A549 (cell line): ENCODE measurements at regions not wholly inside any gene's neighbourhood (a gene's known extent, or its start where the extent isn't known, plus 50 kb on each side); places are given as distances from the start of the nearest gene placed in this dataset.

Experiments
- ATAC-seq, 2 experiments: fragments of 200-7000 bp in 1 of 2; fragments of >200 bp in 1 of 2; cut with Nextera tagmentation in 1 of 2; cut with Tn5 transposase in 1 of 2; 3 replicates each; pipeline versions ENCODE4 v1.8.0 to v1.9.1; 2018 to 2020; ENCODE audit warnings: mild to moderate bottlenecking in 1 of 2, moderate library complexity in 1 of 2
- CTCF ChIA-PET: fragments of 300-600 bp; sonication (Branson Sonifier 250); formaldehyde crosslinking; extraction: SDS; loops from one replicate; lab custom pipeline; 2021; ENCODE audit warnings: antibody characterized with exemption, inconsistent platforms; lab: Yijun Ruan, JAX
- POLR2A ChIA-PET: fragments of 350-600 bp; formaldehyde crosslinking; extraction: SDS; loops from one replicate; lab custom pipeline; 2021; ENCODE audit warnings: antibody characterized with exemption, inconsistent platforms; lab: Yijun Ruan, JAX
- DNase-seq, 2 experiments: peaks; one replicate each; pipeline versions ENCODE4 v3.0.0 to v3.0.0-alpha.2; 2011 to 2016; ENCODE audit warnings: low read depth in 1 of 2, low spot score in 1 of 2
- FAIRE-seq: peaks from 2 replicates; lab custom pipeline; 2011; peaks lifted over from hg19 to GRCh38; lab: Jason Lieb, UNC
- H3K27ac ChIP-seq, 2 experiments: fragments of >200 bp; sonication (Bioruptor Twin); formaldehyde crosslinking; 3 replicates each; pipeline ENCODE4 v1.5.1; 2016 to 2017
- H3K4me1 ChIP-seq: fragments of >200 bp; sonication (Bioruptor Twin); formaldehyde crosslinking; 3 replicates; pipeline ENCODE4 v1.6.1; 2016
- H3K4me2 ChIP-seq: fragments of >200 bp; sonication (Bioruptor Twin); formaldehyde crosslinking; 3 replicates; pipeline ENCODE4 v1.6.1; 2016
- H3K4me3 ChIP-seq: fragments of >200 bp; sonication (Bioruptor Twin); formaldehyde crosslinking; 3 replicates; pipeline ENCODE4 v1.5.1; 2016
- H3K9me3 ChIP-seq: fragments of >200 bp; sonication (Bioruptor Twin); formaldehyde crosslinking; 3 replicates; pipeline ENCODE4 v1.6.1; 2016
- CEBPB ChIP-seq, 2 experiments: fragments of >200 bp in 1 of 2; sonication (Bioruptor Twin) in 1 of 2; formaldehyde crosslinking in 1 of 2; IDR thresholded peaks; 2 replicates each; pipeline ENCODE4 v1.6.1; 2012 to 2016
- CHD2 ChIP-seq: fragments of 150-350 bp; IDR thresholded peaks from 2 replicates; pipeline ENCODE4 v1.6.1; 2014; ENCODE audit warnings: low read length; ENCODE audit not compliant: partially characterized antibody
- EHF ChIP-seq: fragments of 250-450 bp; sonication (Bioruptor Pico); IDR thresholded peaks from 2 replicates; pipeline ENCODE4 v1.5.0; 2020; ENCODE audit warnings: mild to moderate bottlenecking
- ELK1 ChIP-seq: fragments of 150-350 bp; IDR thresholded peaks from 2 replicates; pipeline ENCODE4 v1.6.1; 2014; ENCODE audit warnings: low read depth, mild to moderate bottlenecking, low read length
- EP300 ChIP-seq, 2 experiments: fragments of >200 bp; sonication (Bioruptor Twin); formaldehyde crosslinking; IDR thresholded peaks; 2 replicates in 1 of 2; 3 replicates in 1 of 2; pipeline ENCODE4 v1.6.1; 2016 to 2017
- GATA3 ChIP-seq: IDR thresholded peaks from 2 replicates; pipeline ENCODE4 v1.6.1; 2012; ENCODE audit warnings: borderline replicate concordance
- HOXB13 ChIP-seq: fragments of 250-450 bp; sonication (Bioruptor Pico); IDR thresholded peaks from 2 replicates; pipeline ENCODE4 v1.5.0; 2020; ENCODE audit warnings: low read depth, mild to moderate bottlenecking, moderate library complexity
- JUN ChIP-seq, 2 experiments: fragments of >200 bp; sonication (Bioruptor Twin); formaldehyde crosslinking; IDR thresholded peaks; 2 replicates in 1 of 2; 3 replicates in 1 of 2; pipeline ENCODE4 v1.6.1; 2016 to 2017
- KDM1A ChIP-seq: fragments of 200-600 bp; sonication (generic); IDR thresholded peaks from 2 replicates; pipeline ENCODE4 v1.6.1; 2016; ENCODE audit warnings: low read depth, mild to moderate bottlenecking
- KDM5A ChIP-seq: fragments of 200-600 bp; sonication (generic); IDR thresholded peaks from 2 replicates; pipeline ENCODE4 v1.6.1; 2016; ENCODE audit warnings: antibody characterized with exemption, mild to moderate bottlenecking
- MAFK ChIP-seq: fragments of 450-650 bp; IDR thresholded peaks from 2 replicates; pipeline ENCODE4 v1.6.1; 2014; ENCODE audit not compliant: partially characterized antibody
- MAX ChIP-seq: IDR thresholded peaks from 2 replicates; pipeline ENCODE4 v1.6.1; 2012
- NFE2L2 ChIP-seq: fragments of 150-350 bp; conservative IDR thresholded peaks from 2 replicates; pipeline ENCODE4 v1.6.1; 2014; ENCODE audit warnings: low read length
- RCOR1 ChIP-seq: fragments of 150-350 bp; IDR thresholded peaks from 2 replicates; pipeline ENCODE4 v1.6.1; 2014; ENCODE audit warnings: antibody characterized with exemption, low read length, low read depth
- ZFP36 ChIP-seq: fragments of 450-650 bp; IDR thresholded peaks from 2 replicates; pipeline ENCODE4 v1.6.1; 2014; ENCODE audit warnings: borderline replicate concordance; ENCODE audit not compliant: partially characterized antibody
- ZNF302 ChIP-seq: fragments of 250-450 bp; sonication (Bioruptor Pico); IDR thresholded peaks from 2 replicates; pipeline ENCODE4 v1.9.0; 2021; ENCODE audit warnings: inconsistent platforms, mild to moderate bottlenecking, moderate library complexity
- WGBS: methylation state at CpG from one replicate; pipeline ENCODE4 v1.1.6; 2017; ENCODE audit errors: missing lambda C conversion rate; 5-methylcytosine and 5-hydroxymethylcytosine counted together
- TF ChIP-seq, protein P1 (sequence below): IDR thresholded peaks from 2 replicates; pipeline ENCODE4 v1.6.1; 2012
- TF ChIP-seq, protein P2 (sequence below): fragments of 250-450 bp; sonication (Bioruptor Pico); IDR thresholded peaks from 2 replicates; pipeline ENCODE4 v1.5.0; 2021; ENCODE audit warnings: mild to moderate bottlenecking, moderate library complexity, borderline replicate concordance
- TF ChIP-seq, protein P3 (sequence below): fragments of 450-650 bp; IDR thresholded peaks from 2 replicates; pipeline ENCODE4 v1.6.1; 2014; ENCODE audit warnings: antibody characterized with exemption

GRCh38 chr3:35380196-35380595, 259.1 kb upstream of the ARPP21 start:
- 39% methylated on average over 1 of the region's 1 CpG for WGBS
- POLR2A ChIA-PET: no interaction called here
- H3K4me3 ChIP-seq: no peak overlapping the region

DNA sequence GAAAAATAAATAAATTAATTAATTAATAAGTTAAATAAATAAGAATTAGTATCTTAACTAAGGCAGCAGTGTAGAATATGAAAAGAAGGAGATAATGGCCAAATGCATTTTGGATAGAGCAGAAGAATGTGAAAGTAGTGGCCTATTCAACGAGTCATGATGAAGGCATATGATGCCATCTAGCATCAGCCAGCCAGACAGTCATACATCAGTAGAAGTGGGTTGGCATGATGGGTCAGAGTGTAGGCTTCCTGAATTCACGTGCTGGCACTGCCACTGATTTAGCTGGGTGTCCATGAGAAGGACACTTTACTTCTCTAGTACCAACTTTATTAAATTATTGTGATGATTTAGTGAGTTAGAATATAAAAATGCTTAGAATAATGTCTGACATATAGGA, 256.1 kb upstream of the ARPP21 start:
- H3K27ac ChIP-seq: no peak overlapping the region
- TF ChIP-seq MAX (no peak), ZNF302 (CRISPR knock-in tag) (no peak), HOXB13 (CRISPR knock-in tag) (no peak), MAFK (no peak), RCOR1 (no peak), ELK1 (no peak), KDM1A (no peak), ZFP36 (no peak), JUN (IDR thresholded peaks at IDR 0.05) (no peak), GATA3 (no peak), CEBPB (IDR thresholded peaks at IDR 0.05) (no peak), NFE2L2 (no peak), EHF (CRISPR knock-in tag) (no peak), EP300 (IDR thresholded peaks at IDR 0.05) (no peak), CHD2 (no peak)
- TF ChIP-seq, protein P1, sequence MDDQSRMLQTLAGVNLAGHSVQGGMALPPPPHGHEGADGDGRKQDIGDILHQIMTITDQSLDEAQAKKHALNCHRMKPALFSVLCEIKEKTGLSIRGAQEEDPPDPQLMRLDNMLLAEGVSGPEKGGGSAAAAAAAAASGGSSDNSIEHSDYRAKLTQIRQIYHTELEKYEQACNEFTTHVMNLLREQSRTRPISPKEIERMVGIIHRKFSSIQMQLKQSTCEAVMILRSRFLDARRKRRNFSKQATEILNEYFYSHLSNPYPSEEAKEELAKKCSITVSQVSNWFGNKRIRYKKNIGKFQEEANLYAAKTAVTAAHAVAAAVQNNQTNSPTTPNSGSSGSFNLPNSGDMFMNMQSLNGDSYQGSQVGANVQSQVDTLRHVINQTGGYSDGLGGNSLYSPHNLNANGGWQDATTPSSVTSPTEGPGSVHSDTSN: no peak
- TF ChIP-seq, protein P2, sequence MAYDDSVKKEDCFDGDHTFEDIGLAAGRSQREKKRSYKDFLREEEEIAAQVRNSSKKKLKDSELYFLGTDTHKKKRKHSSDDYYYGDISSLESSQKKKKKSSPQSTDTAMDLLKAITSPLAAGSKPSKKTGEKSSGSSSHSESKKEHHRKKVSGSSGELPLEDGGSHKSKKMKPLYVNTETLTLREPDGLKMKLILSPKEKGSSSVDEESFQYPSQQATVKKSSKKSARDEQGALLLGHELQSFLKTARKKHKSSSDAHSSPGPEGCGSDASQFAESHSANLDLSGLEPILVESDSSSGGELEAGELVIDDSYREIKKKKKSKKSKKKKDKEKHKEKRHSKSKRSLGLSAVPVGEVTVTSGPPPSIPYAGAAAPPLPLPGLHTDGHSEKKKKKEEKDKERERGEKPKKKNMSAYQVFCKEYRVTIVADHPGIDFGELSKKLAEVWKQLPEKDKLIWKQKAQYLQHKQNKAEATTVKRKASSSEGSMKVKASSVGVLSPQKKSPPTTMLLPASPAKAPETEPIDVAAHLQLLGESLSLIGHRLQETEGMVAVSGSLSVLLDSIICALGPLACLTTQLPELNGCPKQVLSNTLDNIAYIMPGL: no peak
- TF ChIP-seq, protein P3, sequence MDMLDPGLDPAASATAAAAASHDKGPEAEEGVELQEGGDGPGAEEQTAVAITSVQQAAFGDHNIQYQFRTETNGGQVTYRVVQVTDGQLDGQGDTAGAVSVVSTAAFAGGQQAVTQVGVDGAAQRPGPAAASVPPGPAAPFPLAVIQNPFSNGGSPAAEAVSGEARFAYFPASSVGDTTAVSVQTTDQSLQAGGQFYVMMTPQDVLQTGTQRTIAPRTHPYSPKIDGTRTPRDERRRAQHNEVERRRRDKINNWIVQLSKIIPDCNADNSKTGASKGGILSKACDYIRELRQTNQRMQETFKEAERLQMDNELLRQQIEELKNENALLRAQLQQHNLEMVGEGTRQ: no peak
- TF ChIP-seq, all 56 proteins: peak for 0
- ATAC-seq (no peak), FAIRE-seq (no peak), DNase-seq (no peak)
- Histone ChIP-seq H3K4me2 (peak overlapping the region; percentile 59; the same call in 1 of the 3 replicates), H3K4me3 (no peak overlapping the region), H3K9me3 (no peaks in the 10 kb centered on the region), H3K4me1 (peaks cover 8% of the 10 kb centered on the region; the same call in 1 of the 3 replicates)
- CTCF ChIA-PET: interaction anchor here (0.5 kb wide), 1 partner anchor 25 kb away, joined by 3 read pairs; no protein-coding TSS in a partner anchor
- POLR2A ChIA-PET: no interaction called here
- 33% methylated on average over 2 of the region's 2 CpGs for WGBS

More at GRCh38 chr3:35380196-35380595, 259.1 kb upstream of the ARPP21 start:
- FAIRE-seq: no peak
- Histone ChIP-seq H3K9me3 (no peaks in the 10 kb centered on the region), H3K4me1 (peaks cover 8% of the 10 kb centered on the region; the same call in 1 of the 3 replicates), H3K4me2 (no peak overlapping the region), H3K27ac (no peak overlapping the region)
- CTCF ChIA-PET: no interaction called here
- no peak for TF ChIP-seq EHF (CRISPR knock-in tag)
- TF ChIP-seq GATA3: no peak
- TF ChIP-seq KDM5A: no peak
- TF ChIP-seq, all 56 proteins: peak for 0
- ATAC-seq (no peak), DNase-seq (no peak)
